Astrocyte of the cerebellum (primary cell): ENCODE measurements at regions not wholly inside any gene's neighbourhood (a gene's known extent, or its start where the extent isn't known, plus 50 kb on each side); places are given as distances from the start of the nearest gene placed in this dataset.

Experiments
- DNase-seq: peaks from one replicate; pipeline ENCODE4 v3.0.0-alpha.2; 2011; ENCODE audit warnings: low read depth
- H3K4me3 ChIP-seq: 2 replicates; pipeline ENCODE4 v1.5.1; 2011; ENCODE audit warnings: mild to moderate bottlenecking, low read depth, low read length, moderate library complexity
- CTCF ChIP-seq: IDR thresholded peaks from 2 replicates; pipeline ENCODE4 v1.5.1; 2012; ENCODE audit warnings: low read length, low read depth, moderate library complexity, mild to moderate bottlenecking; ENCODE audit errors: missing control alignments
- in situ Hi-C: cut with HindIII; loops from 2 replicates; pipeline ENCODE4 v1.10.0; 2017; ENCODE audit warnings: low sequenced_read_pairs

- DNase-seq = no peak
- no peak overlapping the region for H3K4me3 ChIP-seq
- in situ Hi-C loops = no loop called here
- TF ChIP-seq CTCF = no peak
Measured at GRCh38 chr2:8265476-8266226, 416.2 kb upstream of the ID2 start.

- in situ Hi-C loops = no loop called here
- no peak for TF ChIP-seq CTCF
- H3K4me3 ChIP-seq = no peak overlapping the region
- DNase-seq = no peak
Measured at GRCh38 chr2:8266563-8266962, 415.3 kb upstream of the ID2 start.

GRCh38 chr2:8267048-8267447 lies 414.8 kb upstream of the ID2 start:
- H3K4me3 ChIP-seq = no peak overlapping the region
- TF ChIP-seq CTCF = no peak
- no peak for DNase-seq
- in situ Hi-C loops = no loop called here

GRCh38 chr2:8267721-8268120 lies 414.1 kb upstream of the ID2 start:
- in situ Hi-C loops = no loop called here
- DNase-seq = no peak
- no peak overlapping the region for H3K4me3 ChIP-seq
- TF ChIP-seq CTCF = no peak

- in situ Hi-C loops = no loop called here
- no peak overlapping the region for H3K4me3 ChIP-seq
- DNase-seq = no peak
- no peak for TF ChIP-seq CTCF
Measured at GRCh38 chr2:8268172-8268783, 413.6 kb upstream of the ID2 start.

- no peak for DNase-seq
- in situ Hi-C loops = no loop called here
- TF ChIP-seq CTCF = no peak
- no peak overlapping the region for H3K4me3 ChIP-seq
Measured at GRCh38 chr2:8270699-8271098, 411.2 kb upstream of the ID2 start.
